ENCODE measurements at regions not wholly inside any gene's neighbourhood (a gene's known extent, or its start where the extent isn't known, plus 50 kb on each side); places are given as distances from the start of the nearest gene placed in this dataset.

GRCh38 chr1:222911866-222912265 lies 97.0 kb downstream of the DISP1 start:
- DNase-seq (ENCODE audit: low spot score) = no peak

DNA sequence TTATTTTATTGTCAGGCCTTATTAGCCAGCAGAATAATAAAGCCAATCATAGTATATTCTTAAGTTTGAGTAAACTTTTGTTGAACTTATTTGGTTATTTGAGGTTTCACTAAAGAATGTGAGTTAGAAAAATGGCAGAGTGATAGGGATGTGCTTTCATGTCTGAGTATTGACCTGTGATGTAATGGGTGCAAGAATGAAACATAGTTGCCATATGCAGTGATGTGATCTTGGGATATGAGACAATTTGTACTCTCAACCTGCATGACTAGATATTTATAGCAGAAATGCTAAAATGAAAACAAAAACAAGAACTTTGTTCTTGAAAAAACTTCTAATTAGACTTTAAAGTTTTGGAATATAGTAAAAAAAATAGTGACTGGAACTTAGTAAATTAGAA lies 97.9 kb downstream of the DISP1 start:
- no peak for DNase-seq (ENCODE audit: low spot score)

DNA sequence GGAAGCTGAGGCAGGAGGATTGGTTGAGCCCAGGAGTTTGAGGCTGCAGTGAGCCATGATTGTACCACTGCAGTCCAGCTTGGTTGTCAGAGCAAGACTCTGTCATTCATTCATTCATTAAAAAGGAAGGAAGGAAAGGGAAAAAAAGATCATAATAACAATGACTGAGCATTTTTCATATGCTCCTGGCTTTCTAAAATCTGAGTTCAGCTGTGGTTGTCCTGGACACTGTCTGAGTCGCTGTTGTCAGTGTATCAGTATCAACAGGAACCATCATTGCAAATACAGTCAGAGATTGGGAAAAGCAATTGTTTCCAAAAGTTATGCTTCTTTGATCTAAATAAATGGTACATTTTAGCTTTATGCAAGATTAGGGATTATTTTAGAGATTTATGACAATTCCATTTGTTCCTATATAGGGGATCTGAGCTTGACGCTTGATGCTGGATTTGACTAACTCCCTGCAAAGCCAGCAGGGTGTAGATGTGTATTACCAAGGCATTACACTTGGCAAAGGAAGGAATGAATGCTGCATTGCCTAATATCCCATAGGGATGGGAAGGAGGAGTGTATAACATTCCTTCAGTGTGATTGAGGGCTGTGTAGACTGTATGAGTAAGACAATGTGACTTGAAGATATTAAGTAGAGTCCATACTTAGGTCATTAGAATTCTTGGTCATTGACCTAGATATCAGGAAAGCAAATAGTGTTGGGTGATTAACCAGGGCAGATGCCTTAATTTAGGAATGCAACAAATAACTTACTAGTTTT lies 100.2 kb downstream of the DISP1 start:
- no peak for DNase-seq (ENCODE audit: low spot score)

- DNase-seq (ENCODE audit: low spot score) = no peak
Observed at GRCh38 chr1:222916100-222916499, 101.3 kb downstream of the DISP1 start.

GRCh38 chr1:222918801-222919477 lies 104.1 kb downstream of the DISP1 start:
- DNase-seq (ENCODE audit: low spot score) = no peak

DNA sequence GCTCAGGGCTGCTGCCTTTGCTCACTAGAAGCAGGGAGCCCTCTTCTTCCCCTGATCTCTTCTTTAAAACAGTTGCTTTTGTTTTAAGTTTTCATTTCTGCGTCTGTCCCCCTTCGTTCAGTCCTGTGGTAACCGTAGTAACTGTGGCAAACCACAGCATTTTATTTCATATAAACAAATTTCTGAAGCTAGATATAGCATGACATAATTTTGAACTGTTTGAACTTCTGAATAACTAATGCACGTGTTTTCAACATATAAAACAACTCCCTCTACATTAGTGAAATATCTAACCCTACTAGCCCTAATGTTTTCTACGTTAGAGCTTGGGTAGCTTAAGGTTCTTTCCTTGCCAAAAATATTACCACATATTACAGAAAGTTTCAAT lies 104.6 kb downstream of the DISP1 start:
- no peak for DNase-seq (ENCODE audit: low spot score)

DNA sequence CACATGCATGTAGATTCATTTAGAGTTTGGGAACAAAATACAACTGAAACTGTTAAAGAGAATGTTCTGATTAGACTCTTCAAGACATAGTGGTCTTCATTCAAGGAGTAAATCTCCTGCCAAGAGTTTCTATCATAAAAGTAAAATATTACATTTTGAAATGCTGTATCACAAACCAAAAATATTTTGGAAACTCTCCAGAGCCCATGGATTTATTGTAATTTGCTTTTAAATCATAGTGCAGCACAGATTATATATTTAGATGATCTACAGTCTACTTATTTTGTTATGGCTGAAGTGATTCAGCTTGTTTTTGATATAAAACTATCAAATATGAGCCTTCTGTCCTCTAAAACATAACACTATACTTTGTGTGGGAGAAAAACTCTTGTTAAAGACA lies 105.3 kb downstream of the DISP1 start:
- DNase-seq (ENCODE audit: low spot score) = no peak

- no peak for DNase-seq (ENCODE audit: low spot score)
Observed at GRCh38 chr1:222921945-222922344, 107.1 kb downstream of the DISP1 start.

- no peak for DNase-seq (ENCODE audit: low spot score)
Observed at GRCh38 chr1:222923506-222923905, 108.7 kb downstream of the DISP1 start.

- no peak for DNase-seq (ENCODE audit: low spot score)
Observed at GRCh38 chr1:222924136-222924706, 109.4 kb downstream of the DISP1 start.

GRCh38 chr1:222926566-222926965 lies 111.7 kb downstream of the DISP1 start:
- DNase-seq (ENCODE audit: low spot score) = no peak

GRCh38 chr1:222927031-222927430 lies 112.2 kb downstream of the DISP1 start:
- no peak for DNase-seq (ENCODE audit: low spot score)

DNA sequence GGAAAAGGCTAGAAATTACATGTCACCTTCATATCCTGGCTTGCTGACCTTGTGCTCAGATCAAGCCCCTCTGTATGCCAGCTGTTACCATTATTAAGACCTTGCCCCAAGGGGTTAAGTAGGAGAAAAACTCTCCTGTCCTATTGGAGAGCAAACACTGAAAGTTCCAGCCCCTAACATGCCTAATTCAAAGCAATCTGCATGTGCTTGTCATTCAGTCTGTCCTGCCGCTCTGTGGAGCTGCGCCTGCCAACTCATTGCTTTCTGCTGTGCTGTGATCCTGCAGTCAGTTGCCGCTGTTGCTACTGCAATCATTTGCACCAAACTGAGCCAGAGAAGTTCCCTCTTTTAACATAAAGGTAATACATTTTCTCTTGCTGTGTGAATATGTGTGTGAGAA lies 113.4 kb downstream of the DISP1 start:
- DNase-seq (ENCODE audit: low spot score) = no peak

DNA sequence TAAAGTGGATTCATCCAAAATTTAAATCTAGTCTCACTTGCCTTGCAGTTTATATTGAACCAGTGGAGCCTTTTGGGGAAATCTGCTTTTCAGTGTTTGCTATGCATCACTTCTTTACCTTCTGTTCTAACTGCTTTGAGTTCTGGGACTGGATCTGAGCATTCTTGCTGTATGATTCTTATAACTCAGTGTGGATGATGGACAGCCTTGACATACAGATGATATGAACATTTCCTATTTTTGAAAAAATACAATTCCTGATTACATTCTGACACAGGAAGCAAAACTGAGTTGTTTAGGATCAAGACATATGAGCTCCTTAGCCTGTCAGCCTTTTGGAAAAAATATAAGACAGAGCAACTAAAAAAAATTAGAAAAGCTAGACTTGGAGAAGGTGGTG lies 115.2 kb downstream of the DISP1 start:
- no peak for DNase-seq (ENCODE audit: low spot score)

GRCh38 chr1:222931023-222931422 lies 116.2 kb downstream of the DISP1 start:
- no peak for DNase-seq (ENCODE audit: low spot score)

- DNase-seq (ENCODE audit: low spot score) = no peak
Observed at GRCh38 chr1:222933273-222933672, 118.4 kb downstream of the DISP1 start.

- DNase-seq (ENCODE audit: low spot score) = no peak
Observed at GRCh38 chr1:222935239-222935900, 120.5 kb downstream of the DISP1 start.

DNA sequence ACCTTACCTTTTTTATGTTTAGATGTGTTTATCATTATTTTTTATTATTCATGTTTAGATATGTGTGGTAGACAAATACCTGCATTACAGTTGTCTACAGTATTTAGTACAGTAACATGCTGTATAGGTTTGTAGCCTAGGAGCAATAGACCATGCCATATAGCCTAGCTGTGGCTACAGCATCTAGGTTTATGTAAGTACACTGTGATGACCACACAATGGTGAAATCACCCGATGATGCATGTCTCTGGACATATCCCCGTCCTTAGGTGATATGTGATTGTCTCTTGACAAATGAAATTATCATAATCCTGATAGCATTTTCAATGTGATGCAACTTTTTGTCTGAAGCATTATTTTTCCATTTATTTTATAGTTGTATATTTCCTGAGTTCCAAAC lies 121.2 kb downstream of the DISP1 start:
- no peak for DNase-seq (ENCODE audit: low spot score)

DNA sequence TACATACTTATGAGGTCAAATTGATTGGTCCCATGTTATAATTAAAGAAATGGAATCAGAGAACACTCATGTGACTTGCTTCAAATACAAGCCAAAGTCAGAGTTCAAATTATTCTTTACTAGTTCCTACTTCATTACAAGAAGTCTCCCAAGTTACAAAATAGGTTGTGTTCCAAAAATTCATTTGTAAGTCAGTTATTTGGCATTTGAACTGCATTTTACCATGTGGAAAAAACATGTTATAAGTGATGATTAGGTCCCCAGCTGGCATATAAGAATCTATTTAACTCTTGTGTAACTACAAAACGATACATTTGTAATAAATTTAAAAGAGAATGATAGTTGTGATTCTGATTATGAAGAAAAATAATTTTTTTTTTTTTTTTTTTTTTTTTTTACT lies 124.1 kb downstream of the DISP1 start:
- DNase-seq (ENCODE audit: low spot score) = no peak

GRCh38 chr1:222940095-222940494 lies 125.3 kb downstream of the DISP1 start:
- no peak for DNase-seq (ENCODE audit: low spot score)

- no peak for DNase-seq (ENCODE audit: low spot score)
Observed at GRCh38 chr1:222940906-222941305, 126.1 kb downstream of the DISP1 start.

DNA sequence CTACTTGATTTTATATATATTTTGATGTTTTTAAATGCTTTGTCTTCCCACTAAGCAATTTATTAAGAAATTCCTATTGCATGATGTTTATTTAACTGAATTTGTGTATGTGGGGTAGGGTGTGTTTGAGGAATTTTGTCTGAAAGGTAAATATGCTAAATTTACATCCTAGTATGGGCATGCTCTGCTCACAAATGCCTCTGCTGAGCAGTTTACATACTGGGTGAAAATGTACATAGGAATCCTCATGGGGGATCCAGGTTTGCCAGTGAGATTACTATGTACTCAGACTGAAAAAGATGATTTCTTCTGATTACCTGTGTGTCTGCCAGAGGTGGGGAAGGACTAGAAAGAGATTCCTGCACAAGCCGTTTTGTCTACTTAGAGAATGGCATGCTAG lies 126.6 kb downstream of the DISP1 start:
- no peak for DNase-seq (ENCODE audit: low spot score)

DNA sequence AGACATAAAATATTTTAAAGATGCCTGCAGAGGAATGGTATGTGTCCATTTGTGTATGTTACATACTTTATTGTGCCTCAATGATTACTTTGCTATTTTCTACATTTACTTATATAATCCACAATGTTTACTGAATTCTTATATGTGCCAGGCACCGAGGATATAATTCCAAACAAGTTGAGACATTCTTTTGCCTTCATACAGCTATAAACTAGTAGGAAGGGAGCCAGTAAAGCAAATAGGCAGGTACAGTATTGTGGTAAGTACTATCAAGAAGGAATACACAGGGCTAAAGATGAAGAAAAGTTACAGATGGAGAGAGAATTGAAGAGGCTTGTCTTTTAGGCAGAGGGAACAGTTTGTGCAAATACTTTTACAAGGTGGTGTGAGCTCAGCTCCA lies 131.6 kb downstream of the DISP1 start:
- no peak for DNase-seq (ENCODE audit: low spot score)

All from CD4-positive, alpha-beta T cell treated with Interleukin-2 at 100 ng/mL for 4 hours (primary cell).